WTC11 (cell line): ENCODE measurements at regions not wholly inside any gene's neighbourhood (a gene's known extent, or its start where the extent isn't known, plus 50 kb on each side); places are given as distances from the start of the nearest gene placed in this dataset.

Experiments used
- ATF1 ChIP-seq: sonication (generic); formaldehyde crosslinking; IDR thresholded peaks from 2 replicates; pipeline ENCODE4 v1.8.1; 2023; ENCODE audit warnings: mild to moderate bottlenecking, moderate library complexity, missing genetic modification reagents
- CREB1 ChIP-seq: sonication (generic); formaldehyde crosslinking; IDR thresholded peaks from 2 replicates; pipeline ENCODE4 v1.8.0; 2023; ENCODE audit warnings: mild to moderate bottlenecking, missing genetic modification reagents
- KAT7 ChIP-seq: sonication (generic); formaldehyde crosslinking; IDR thresholded peaks from 2 replicates; pipeline ENCODE4 v1.8.1; 2023; ENCODE audit warnings: missing genetic modification reagents, mild to moderate bottlenecking, borderline replicate concordance
- MXD4 ChIP-seq: fragments of 250-450 bp; sonication (Bioruptor Pico); IDR thresholded peaks from 2 replicates; pipeline ENCODE4 v1.8.0; 2021; ENCODE audit warnings: mild to moderate bottlenecking, moderate library complexity, borderline replicate concordance
- SP1 ChIP-seq: sonication (generic); formaldehyde crosslinking; conservative IDR thresholded peaks from 2 replicates; pipeline ENCODE4 v1.8.1; 2022; ENCODE audit warnings: missing genetic modification reagents
- ZNF396 ChIP-seq: fragments of 250-450 bp; sonication (Bioruptor Pico); IDR thresholded peaks from 2 replicates; pipeline ENCODE4 v1.8.0; 2021; ENCODE audit warnings: mild to moderate bottlenecking, moderate library complexity, borderline replicate concordance
- ZNF423 ChIP-seq: fragments of 250-450 bp; sonication (Bioruptor Pico); IDR thresholded peaks from 2 replicates; pipeline ENCODE4 v2.1.2; 2022; ENCODE audit warnings: mild to moderate bottlenecking, moderate library complexity
- TF ChIP-seq, protein P1 (sequence below): fragments of 250-450 bp; sonication (Bioruptor Pico); IDR thresholded peaks from 2 replicates; pipeline ENCODE4 v1.9.0; 2021; ENCODE audit warnings: mild to moderate bottlenecking, borderline replicate concordance
- TF ChIP-seq, protein P2 (sequence below): fragments of 250-450 bp; sonication (Bioruptor Pico); IDR thresholded peaks from 2 replicates; pipeline ENCODE4 v1.8.0; 2021; ENCODE audit warnings: mild to moderate bottlenecking
- TF ChIP-seq, protein P3 (sequence below): fragments of 200-600 bp; IDR thresholded peaks from 2 replicates; pipeline ENCODE4 v1.8.0; 2022; ENCODE audit warnings: antibody characterized with exemption
- TF ChIP-seq, protein P4 (sequence below): fragments of 250-450 bp; sonication (Bioruptor Pico); IDR thresholded peaks from 2 replicates; pipeline ENCODE4 v1.9.0; 2021; ENCODE audit warnings: mild to moderate bottlenecking
- TF ChIP-seq, protein P5 (sequence below): sonication (generic); formaldehyde crosslinking; IDR thresholded peaks from 2 replicates; pipeline ENCODE4 v1.8.1; 2023; ENCODE audit warnings: mild to moderate bottlenecking, missing genetic modification reagents
- TF ChIP-seq, protein P6 (sequence below): fragments of 250-450 bp; sonication (Bioruptor Pico); conservative IDR thresholded peaks from 2 replicates; pipeline ENCODE4 v1.9.0; 2021; ENCODE audit warnings: mild to moderate bottlenecking

DNA sequence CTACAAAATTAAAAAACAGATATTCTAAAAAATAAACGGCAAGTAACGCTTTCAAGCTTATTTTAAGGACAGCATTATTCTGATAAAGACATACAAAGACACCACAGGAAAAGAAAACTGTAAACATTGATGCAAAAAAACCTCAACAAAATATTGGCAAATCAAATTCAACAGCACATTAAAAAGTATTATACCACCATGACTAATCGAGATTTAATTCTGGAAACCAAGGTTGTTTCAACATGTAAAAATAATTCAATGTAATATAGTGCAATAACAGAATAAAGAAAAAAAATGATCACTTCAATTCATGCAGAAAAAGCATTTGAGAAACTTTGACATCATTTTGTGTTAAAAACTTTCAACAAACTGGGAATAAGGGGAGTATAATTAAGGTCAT lies 1323.2 kb downstream of the FSCB start (continued):
- TF ChIP-seq, protein P1, sequence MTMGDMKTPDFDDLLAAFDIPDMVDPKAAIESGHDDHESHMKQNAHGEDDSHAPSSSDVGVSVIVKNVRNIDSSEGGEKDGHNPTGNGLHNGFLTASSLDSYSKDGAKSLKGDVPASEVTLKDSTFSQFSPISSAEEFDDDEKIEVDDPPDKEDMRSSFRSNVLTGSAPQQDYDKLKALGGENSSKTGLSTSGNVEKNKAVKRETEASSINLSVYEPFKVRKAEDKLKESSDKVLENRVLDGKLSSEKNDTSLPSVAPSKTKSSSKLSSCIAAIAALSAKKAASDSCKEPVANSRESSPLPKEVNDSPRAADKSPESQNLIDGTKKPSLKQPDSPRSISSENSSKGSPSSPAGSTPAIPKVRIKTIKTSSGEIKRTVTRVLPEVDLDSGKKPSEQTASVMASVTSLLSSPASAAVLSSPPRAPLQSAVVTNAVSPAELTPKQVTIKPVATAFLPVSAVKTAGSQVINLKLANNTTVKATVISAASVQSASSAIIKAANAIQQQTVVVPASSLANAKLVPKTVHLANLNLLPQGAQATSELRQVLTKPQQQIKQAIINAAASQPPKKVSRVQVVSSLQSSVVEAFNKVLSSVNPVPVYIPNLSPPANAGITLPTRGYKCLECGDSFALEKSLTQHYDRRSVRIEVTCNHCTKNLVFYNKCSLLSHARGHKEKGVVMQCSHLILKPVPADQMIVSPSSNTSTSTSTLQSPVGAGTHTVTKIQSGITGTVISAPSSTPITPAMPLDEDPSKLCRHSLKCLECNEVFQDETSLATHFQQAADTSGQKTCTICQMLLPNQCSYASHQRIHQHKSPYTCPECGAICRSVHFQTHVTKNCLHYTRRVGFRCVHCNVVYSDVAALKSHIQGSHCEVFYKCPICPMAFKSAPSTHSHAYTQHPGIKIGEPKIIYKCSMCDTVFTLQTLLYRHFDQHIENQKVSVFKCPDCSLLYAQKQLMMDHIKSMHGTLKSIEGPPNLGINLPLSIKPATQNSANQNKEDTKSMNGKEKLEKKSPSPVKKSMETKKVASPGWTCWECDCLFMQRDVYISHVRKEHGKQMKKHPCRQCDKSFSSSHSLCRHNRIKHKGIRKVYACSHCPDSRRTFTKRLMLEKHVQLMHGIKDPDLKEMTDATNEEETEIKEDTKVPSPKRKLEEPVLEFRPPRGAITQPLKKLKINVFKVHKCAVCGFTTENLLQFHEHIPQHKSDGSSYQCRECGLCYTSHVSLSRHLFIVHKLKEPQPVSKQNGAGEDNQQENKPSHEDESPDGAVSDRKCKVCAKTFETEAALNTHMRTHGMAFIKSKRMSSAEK, result no peak
- TF ChIP-seq SP1 (CRISPR knock-in tag), result no peak
- no peak for TF ChIP-seq MXD4
- TF ChIP-seq ZNF423, result no peak
- TF ChIP-seq, protein P2, sequence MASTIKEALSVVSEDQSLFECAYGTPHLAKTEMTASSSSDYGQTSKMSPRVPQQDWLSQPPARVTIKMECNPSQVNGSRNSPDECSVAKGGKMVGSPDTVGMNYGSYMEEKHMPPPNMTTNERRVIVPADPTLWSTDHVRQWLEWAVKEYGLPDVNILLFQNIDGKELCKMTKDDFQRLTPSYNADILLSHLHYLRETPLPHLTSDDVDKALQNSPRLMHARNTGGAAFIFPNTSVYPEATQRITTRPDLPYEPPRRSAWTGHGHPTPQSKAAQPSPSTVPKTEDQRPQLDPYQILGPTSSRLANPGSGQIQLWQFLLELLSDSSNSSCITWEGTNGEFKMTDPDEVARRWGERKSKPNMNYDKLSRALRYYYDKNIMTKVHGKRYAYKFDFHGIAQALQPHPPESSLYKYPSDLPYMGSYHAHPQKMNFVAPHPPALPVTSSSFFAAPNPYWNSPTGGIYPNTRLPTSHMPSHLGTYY (CRISPR knock-in tag), result no peak
- TF ChIP-seq ATF1 (CRISPR knock-in tag), result no peak
- no peak for TF ChIP-seq KAT7 (CRISPR knock-in tag)
- TF ChIP-seq, protein P3, sequence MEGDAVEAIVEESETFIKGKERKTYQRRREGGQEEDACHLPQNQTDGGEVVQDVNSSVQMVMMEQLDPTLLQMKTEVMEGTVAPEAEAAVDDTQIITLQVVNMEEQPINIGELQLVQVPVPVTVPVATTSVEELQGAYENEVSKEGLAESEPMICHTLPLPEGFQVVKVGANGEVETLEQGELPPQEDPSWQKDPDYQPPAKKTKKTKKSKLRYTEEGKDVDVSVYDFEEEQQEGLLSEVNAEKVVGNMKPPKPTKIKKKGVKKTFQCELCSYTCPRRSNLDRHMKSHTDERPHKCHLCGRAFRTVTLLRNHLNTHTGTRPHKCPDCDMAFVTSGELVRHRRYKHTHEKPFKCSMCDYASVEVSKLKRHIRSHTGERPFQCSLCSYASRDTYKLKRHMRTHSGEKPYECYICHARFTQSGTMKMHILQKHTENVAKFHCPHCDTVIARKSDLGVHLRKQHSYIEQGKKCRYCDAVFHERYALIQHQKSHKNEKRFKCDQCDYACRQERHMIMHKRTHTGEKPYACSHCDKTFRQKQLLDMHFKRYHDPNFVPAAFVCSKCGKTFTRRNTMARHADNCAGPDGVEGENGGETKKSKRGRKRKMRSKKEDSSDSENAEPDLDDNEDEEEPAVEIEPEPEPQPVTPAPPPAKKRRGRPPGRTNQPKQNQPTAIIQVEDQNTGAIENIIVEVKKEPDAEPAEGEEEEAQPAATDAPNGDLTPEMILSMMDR, result no peak
- TF ChIP-seq, protein P4, sequence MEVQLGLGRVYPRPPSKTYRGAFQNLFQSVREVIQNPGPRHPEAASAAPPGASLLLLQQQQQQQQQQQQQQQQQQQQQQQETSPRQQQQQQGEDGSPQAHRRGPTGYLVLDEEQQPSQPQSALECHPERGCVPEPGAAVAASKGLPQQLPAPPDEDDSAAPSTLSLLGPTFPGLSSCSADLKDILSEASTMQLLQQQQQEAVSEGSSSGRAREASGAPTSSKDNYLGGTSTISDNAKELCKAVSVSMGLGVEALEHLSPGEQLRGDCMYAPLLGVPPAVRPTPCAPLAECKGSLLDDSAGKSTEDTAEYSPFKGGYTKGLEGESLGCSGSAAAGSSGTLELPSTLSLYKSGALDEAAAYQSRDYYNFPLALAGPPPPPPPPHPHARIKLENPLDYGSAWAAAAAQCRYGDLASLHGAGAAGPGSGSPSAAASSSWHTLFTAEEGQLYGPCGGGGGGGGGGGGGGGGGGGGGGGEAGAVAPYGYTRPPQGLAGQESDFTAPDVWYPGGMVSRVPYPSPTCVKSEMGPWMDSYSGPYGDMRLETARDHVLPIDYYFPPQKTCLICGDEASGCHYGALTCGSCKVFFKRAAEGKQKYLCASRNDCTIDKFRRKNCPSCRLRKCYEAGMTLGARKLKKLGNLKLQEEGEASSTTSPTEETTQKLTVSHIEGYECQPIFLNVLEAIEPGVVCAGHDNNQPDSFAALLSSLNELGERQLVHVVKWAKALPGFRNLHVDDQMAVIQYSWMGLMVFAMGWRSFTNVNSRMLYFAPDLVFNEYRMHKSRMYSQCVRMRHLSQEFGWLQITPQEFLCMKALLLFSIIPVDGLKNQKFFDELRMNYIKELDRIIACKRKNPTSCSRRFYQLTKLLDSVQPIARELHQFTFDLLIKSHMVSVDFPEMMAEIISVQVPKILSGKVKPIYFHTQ (CRISPR knock-in tag), result no peak
- TF ChIP-seq ZNF396 (CRISPR knock-in tag), result no peak
- TF ChIP-seq, protein P5, sequence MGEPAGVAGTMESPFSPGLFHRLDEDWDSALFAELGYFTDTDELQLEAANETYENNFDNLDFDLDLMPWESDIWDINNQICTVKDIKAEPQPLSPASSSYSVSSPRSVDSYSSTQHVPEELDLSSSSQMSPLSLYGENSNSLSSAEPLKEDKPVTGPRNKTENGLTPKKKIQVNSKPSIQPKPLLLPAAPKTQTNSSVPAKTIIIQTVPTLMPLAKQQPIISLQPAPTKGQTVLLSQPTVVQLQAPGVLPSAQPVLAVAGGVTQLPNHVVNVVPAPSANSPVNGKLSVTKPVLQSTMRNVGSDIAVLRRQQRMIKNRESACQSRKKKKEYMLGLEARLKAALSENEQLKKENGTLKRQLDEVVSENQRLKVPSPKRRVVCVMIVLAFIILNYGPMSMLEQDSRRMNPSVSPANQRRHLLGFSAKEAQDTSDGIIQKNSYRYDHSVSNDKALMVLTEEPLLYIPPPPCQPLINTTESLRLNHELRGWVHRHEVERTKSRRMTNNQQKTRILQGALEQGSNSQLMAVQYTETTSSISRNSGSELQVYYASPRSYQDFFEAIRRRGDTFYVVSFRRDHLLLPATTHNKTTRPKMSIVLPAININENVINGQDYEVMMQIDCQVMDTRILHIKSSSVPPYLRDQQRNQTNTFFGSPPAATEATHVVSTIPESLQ (CRISPR knock-in tag), result no peak
- TF ChIP-seq CREB1 (CRISPR knock-in tag), result no peak
- TF ChIP-seq, protein P6, sequence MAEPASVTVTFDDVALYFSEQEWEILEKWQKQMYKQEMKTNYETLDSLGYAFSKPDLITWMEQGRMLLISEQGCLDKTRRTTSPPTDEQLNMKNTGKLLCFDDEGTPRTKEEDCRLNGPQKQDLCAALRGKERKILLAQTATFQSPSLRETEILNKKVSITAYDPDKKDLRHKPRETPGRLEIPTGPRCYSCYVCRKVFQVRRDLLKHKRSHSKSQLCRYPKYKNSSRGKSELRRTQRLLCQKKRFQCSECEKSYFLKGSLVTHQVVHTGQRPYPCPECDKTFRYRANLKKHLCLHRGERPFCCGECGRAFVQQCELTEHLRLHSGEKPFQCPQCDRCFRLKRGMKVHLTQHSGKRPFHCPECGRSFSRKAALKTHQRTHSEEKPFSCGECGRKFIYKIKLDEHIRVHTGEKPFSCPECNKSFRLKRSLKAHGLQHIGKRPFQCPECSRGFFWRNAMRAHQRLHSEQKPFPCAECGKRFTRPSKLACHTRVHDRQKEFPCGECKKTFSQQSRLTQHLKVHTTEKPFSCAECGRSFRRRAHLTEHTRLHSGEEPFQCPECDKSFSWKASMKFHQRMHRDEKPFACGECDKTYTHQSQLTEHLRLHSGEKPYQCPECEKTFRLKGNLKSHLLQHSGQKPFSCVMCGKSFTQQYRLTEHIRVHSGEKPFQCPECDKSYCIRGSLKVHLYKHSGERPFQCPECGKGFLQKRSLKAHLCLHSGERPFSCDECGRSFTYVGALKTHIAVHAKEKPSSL, result no peak
- TF ChIP-seq, all 79 proteins: peak for 0
